ENCODE measurements at regions not wholly inside any gene's neighbourhood (a gene's known extent, or its start where the extent isn't known, plus 50 kb on each side); places are given as distances from the start of the nearest gene placed in this dataset.

DNA sequence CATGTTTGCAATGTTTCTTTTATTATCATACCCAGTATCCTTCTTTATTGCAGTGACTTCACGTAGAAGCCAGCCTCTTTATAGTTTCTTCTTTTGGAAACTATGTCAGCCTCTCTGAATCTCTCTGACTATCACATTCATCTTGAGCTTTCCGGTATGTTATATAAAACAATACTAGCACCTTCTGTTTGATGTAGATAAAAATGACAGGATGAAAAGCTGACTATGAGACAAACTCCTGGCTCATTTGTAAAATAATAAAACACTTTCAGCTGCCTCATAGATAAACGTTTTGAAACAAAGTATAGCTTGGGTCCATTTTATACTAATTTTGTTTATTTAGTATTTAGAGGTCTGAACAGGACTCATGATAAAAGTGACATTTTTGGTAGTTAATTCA lies 1145.4 kb upstream of the NUDT12 start:
- TF ChIP-seq CTCF (IDR thresholded peaks at IDR 0.05) (no peak), POLR2A (IDR thresholded peaks at IDR 0.05) (no peak)

Measured in right lobe of liver (tissue), 4 donors.